ENCODE measurements at regions not wholly inside any gene's neighbourhood (a gene's known extent, or its start where the extent isn't known, plus 50 kb on each side); places are given as distances from the start of the nearest gene placed in this dataset.
"Not testable (repeated sequence)": the region's sequence is repeated elsewhere in the genome, so short reads cannot be mapped to it uniquely, and the experiment has no call there.

DNA sequence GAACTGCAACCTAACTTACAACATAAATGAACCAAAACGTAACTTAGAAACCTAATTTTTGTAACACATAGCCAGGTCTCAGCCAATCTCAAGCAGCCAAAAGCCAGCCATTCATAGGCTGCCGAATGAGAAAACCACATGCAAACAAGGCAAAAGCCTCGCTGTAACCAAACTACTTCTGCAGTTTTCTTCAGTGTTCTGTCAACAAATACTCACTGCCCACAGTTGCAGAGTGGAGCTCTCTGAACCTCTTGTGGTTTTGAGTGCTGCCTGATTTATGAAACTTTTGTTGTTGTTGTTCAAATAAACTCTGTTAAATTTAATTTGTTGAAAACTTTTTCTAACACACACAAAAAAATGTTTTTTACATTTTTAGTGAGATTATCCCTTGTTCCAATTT, 251.2 kb downstream of the PAPSS1 start:
- no peak for DNase-seq (ENCODE audit: low read depth in 2 of 3, low spot score in 1 of 3)

DNA sequence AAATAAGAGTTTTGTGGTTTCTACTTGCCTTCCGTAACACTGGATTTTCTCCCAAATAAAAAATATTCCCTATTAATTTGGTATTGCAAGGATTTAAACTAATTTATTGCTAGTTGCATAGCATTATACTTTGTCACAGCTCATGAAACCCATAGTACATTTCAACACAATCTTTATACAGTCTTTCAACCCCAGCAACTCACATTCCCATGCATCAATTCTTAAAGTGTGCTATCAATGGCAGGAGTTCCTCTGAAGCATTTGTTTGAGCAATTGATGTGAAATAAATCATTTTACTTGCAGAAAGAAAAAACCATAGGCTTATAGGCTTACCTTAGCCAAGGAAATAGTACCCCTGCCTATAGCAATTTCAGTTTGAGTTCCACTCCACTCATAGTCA, 251.9 kb downstream of the PAPSS1 start:
- DNase-seq (ENCODE audit: low read depth in 2 of 3, low spot score in 1 of 3) = no peak

DNA sequence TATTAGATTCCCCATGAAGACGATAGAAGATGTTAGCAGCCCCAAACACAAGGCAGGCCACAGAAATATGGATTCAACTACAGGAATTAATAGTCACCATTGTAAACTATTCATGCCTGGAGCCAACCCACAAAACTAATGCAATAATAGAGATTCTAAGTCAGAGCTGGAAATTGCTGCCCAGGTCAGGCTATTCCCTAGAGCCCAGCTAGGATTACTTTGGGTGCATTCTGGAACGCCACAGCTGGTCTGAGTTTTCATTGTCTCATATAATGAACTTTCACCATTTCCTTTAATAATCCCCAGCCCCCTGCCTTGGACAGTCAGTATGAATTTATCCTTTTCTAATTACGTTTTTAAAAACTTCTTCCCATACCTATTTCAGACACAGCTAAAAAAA, 252.6 kb downstream of the PAPSS1 start:
- no peak for DNase-seq (ENCODE audit: low read depth in 2 of 3, low spot score in 1 of 3)

DNA sequence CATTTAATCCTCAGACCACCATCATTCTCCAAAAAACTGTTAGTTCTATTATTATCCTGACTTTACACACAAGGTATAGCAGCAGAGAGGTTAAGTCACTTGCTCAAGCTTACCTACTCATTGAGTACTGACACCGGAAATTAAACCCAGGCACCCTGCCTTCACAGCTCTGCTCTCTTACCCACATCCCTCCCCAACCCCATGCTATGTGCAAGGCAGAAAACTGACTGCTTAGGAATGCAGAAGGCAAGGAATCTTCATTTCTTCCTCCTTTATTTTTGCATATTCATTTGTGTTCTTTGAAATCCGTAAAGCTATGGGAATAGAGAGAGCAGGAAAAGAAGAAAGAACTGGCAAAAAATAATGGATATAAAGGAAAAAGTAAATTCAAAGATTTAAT, 261.8 kb downstream of the PAPSS1 start:
- DNase-seq (ENCODE audit: low read depth in 2 of 3, low spot score in 1 of 3) = no peak

DNA sequence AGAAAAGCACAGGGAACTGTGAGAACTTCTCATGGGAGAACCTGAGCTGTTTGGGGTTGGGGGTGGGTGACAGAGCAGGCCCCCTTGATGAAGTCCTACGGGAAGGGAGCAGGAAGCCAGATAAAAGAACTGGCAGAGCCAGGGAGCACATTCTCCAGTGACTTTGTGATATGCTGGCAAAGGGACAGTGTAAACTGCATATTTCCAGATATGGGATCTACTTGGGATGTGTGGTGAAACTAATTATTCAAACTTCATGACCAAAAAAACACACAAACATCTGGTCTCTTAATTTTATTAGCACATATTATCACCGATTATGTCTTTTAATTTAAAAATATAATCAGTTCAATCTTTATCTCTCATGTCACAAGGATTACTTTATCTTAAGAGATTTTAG, 266.0 kb downstream of the PAPSS1 start:
- DNase-seq (ENCODE audit: low read depth in 2 of 3, low spot score in 1 of 3) = no peak

DNA sequence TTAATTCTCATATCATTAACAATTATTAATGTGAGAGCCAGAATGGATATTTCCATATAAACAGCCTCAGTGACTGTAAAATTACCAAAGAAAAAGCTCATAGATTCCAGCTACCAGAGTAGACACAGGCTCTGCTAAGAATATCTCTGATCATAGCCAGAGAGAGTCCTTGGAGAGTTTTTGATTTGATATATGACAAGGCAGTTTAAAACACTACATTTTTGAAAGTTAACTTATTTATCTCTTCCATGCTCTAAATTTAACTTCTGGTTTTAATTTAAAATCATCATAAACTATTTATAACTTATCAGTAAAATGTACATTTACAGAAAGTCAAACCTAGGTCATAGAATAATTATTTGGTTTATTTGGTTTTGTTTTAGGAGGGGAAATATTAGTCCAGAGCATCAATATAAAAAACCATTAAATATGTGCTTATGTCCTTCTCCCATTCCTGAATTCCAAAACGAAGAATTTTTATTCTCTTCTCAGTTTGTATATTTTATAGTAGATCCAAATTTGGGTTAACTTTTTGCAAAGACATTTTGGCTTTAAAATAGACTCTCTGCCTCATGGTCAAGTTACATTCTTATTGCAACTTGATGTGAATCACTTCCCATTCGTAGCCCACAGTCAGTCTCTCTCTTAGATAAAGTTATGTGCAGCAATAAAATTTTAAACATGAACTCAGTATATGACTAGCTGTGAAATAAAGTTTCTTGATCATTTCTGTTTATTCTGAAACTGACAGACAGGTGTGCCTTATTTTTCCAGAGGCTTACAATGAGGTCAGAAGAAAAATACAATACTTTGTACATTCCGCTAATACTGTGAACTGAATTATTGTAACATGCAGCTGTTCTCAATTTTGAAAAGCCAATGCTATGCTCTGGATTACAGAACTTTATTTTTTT, 267.1 kb downstream of the PAPSS1 start:
- DNase-seq (ENCODE audit: low read depth in 2 of 3, low spot score in 1 of 3) = no peak

DNA sequence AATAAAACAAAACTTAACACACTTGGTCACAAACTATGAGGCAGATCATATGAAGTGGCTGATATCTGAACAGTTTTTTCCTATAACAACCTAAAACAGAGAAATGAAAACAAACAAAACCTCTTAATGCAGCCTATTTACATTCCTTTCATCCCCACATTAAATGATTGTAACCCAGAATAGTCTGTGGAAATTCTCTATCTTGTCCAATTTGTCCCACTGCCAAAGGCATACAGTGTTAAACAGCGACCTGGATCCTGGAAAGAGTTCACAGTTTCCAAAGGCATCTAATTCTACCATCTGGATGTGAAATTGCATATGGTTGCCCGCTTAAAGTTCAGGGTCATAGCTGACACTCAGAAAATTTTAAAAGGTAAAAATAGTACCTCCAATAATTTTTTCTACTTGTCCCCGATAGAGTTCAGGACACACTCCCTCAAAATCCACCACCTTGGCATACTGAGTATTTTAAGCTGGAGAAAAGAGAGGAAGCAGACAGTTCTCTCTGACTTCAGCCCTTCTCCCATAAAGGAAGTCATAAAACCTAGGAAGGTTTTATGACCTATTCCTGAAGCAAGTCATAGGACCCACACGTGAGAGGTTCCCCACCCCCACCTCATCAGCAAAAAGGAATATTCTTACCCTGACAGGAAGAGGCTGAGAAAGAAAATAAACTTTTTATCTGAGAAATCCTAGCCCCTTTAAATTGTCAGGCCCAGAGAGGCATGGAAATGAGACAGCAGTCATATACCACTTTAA, 270.2 kb downstream of the PAPSS1 start:
- no peak for DNase-seq (ENCODE audit: low read depth in 2 of 3, low spot score in 1 of 3)

DNA sequence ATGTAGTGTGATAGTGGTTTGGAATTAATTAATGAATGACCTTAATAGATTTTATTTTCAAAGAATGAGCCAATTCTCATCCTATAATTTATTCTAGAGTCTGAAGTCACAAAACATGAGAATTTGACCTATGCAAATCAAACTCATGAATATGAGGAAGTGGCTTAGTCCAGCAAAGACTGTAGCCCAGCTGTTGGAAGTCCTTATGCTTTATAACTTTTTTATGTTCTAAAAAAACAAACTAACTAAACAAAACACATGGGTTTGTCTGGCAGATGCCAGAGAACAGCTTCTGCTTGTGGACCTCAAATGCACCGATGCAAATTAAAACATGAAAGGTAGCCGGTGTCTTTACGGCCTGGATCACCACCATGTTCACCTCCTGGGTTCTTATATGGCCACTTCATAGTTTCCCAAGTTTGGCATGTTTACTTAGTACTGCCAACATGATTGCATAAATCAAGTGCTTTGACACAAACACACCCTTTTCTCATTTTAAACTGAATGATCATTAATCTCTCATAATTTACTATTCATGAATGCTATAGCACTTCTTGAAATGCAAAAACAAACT, 277.4 kb downstream of the PAPSS1 start:
- no peak for DNase-seq (ENCODE audit: low read depth in 2 of 3, low spot score in 1 of 3)

DNA sequence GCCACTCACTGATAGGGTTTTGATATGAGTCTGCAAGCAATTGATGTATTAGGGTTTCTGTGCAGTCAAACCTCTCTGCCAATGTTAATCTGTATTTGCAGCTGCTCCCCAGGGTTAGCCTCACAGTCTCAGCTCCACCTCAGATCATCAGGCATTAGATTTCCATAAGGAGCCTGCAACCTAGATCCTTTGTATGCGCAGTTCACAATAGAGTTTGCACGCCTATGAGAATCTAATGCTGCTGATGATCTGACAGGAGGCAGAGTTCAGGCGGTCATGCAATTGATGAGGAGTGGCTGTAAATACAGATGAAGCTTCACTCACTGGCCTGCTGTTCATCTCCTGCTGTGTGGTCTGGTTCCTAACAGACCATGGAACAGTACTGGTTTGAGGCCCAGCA, 280.6 kb downstream of the PAPSS1 start:
- no peak for DNase-seq (ENCODE audit: low read depth in 2 of 3, low spot score in 1 of 3)

DNA sequence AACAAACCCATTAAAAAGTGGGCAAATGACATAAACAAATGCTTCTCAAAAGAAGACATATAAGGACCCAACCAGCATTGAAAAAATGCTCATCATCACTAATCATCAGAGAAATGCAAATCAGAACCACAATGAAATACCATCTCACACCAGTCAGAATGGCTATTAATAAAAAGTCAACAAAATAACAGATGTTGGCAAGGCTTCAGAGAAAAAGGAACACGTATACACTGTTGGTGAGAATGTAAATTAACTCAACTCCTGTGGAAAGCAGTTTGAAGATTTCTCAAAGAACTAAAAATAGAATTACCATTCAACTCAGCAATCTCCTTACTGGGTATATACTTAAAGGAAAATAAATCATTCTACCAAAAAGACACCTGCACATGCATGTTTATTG, 283.6 kb downstream of the PAPSS1 start:
- DNase-seq (ENCODE audit: low read depth in 2 of 3, low spot score in 1 of 3) = not testable (repeated sequence)

DNA sequence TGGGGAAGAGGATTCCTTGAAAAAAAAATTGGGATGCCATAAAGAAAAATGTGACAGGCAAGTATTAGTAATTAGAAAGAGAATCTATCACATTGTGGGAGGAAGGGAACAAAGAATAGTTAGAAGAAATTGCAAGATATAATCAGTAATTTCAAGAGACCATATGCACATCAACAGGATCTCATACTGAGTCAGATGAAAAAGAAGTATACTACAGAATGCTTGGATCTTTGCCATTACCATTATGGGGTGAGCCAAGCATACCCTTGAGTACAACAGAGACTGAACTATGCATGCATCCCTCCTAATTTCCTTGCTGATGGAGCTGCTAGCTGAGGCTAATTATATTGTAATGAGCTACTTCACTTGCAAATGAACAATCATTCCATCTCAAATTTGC, 287.6 kb downstream of the PAPSS1 start:
- DNase-seq (ENCODE audit: low read depth in 2 of 3, low spot score in 1 of 3) = no peak

DNA sequence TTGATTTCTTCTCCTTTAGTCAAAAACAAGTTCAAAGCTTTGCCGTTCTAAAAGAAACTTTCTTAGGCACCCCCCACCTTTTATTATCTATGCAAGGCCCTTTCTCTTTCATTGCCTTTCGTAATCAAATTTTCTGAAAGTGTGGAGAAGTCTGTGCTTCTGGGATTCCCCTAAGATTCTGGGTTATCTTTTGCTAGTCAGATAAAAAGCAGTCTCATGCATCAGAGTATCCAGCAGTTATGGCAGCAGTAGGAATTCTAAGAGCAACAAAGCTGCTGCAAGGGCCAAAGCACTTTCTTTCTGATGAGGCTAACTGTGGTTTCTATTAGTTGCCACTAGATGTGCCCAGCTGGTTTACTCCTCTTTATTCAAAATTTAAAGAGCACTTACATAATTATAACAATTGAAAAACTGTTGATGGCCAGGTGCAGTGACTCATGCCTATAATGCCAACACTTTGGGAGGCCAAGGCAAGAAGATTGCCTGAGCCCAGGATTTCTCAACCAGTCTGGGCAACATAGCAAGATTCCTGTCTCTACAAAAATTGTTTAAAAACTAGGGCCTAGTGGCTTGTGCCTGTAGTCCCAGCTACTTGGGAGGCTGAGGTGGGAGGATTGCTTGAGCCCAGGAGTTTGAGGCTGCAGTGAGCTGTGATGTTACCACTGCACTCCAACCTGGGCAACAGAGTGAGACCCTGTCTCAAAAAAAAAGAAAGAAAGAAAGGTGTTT, 296.2 kb downstream of the PAPSS1 start:
- DNase-seq (ENCODE audit: low read depth in 2 of 3, low spot score in 1 of 3) = no peak

DNA sequence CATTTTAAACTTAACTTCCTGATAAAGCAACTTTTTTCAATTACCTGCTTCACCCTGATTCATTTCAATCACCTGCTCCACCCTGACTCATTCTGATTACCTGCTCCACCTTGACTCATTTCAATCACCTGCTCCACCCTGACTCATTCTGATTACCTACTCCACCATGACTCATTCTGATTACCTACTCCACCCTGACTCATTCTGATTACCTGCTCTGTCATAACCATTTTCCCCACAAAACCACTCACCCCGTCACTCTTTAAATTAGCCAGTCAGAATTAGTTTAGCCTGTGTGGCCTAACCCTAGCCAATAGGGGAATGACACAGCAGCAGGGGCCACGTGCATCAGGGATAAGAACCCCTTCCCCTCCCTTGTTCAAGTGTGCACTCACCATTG, 300.5 kb downstream of the PAPSS1 start:
- peak in 2 of 3 donors; percentile 3 to 5 for DNase-seq (ENCODE audit: low read depth in 2 of 3, low spot score in 1 of 3)

DNA sequence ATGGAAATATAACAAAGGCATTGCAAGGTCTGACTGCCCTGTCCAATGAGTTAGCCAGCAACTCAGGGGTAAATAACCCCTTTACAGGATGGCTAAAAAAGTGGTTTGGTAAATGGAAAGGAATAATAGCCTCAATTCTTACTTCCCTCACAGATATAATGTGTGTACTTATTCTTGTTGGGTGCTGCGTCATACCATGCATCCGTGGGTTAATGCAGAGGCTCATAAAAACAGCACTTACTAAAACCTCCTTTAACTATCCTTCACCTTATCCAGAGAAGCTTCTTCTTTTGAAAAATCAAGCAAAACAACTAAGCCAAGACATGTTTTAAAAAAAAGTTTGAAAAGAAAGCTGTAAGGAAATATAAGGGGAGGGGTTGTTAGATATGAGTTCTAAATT, 301.0 kb downstream of the PAPSS1 start:
- no peak for DNase-seq (ENCODE audit: low read depth in 2 of 3, low spot score in 1 of 3)

DNA sequence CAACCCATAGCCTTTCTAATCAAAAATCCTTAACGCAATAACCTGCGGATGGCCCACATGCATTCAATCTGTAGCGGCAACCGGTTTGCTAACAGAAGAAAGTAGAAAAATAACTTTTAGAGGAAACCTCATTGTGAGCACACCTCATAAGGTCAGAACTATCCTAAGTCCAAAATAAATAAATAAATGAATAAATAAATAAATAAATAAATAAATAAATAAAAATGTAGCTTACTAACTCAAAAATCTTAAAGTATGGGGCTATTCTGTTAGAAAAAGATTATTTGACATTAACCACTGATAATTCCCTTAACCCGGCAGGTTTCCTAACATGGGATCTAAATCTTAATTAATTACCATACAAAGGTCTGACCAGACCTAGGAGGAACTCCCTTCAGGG, 304.5 kb downstream of the PAPSS1 start:
- DNase-seq (ENCODE audit: low read depth in 2 of 3, low spot score in 1 of 3) = not testable (repeated sequence)

DNA sequence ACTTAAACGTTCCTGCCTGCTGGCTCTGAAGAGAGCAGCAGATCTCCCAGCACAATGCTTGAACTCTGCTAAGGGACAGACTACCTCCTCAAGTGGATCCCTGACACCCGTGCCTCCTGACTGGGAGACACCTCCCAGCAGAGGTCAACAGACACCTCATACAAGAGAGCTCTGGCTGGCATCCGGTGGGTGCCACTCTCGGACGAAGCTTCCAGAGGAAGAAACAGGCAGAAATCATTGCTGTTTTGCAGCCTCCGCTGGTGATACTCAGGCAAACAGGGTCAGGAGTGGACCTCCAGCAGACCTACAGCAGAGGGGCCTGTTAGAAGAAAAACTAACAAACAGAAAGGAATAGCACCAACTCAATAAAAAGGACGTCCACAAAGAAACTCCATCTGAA, 310.2 kb downstream of the PAPSS1 start:
- not testable (repeated sequence) for DNase-seq (ENCODE audit: low read depth in 2 of 3, low spot score in 1 of 3)

DNA sequence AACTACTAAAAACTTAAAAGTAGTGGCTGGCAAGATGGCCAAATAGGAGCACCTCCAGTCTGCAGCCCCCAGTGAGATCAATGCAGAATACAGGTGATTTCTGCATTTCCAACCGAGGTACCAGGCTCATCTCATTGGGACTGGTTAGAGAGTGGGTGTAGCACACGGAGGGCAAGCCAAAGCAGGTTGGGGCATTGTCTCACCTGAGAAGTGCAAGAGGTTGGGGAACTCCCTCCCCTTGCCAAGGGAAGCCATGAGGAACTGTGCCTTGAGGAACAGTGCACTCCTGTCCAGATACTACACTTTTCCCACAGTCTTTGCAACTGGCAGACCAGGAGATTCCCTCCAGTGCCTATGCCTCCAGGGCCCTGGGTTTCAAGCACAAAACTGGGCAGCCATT, 311.1 kb downstream of the PAPSS1 start:
- DNase-seq (ENCODE audit: low read depth in 2 of 3, low spot score in 1 of 3) = no peak

DNA sequence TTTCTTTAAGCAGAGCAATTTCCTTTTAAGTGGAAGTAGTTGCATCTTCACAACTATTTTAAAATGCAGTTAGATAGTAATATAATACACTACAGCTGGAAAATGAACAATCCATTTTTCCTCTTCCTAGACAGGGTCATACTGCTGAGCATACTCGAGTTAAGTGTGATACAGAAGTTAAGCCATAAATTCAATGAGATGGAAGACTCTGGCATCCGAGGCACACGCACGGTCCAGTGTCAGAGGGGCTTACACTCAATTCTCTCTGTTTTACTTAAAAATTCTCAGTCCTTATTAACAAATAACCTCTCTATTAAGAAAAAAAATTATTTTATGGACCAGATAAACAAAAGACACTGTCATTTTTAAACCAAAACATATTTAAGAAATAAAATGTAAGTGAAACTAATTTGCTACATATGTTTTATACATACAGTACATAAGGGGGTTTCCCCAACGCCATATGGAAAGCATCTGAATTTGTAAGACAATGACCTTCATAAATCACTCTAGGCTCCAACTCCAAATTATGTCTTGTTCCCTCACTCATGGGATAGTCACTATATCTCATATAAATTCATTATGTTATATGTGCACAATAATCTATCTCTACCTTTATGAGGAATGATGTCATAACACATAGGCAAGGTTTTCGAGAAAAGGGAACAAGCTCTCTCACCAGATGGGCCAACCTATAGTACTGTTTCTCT, 315.3 kb downstream of the PAPSS1 start:
- no peak for DNase-seq (ENCODE audit: low read depth in 2 of 3, low spot score in 1 of 3)

DNA sequence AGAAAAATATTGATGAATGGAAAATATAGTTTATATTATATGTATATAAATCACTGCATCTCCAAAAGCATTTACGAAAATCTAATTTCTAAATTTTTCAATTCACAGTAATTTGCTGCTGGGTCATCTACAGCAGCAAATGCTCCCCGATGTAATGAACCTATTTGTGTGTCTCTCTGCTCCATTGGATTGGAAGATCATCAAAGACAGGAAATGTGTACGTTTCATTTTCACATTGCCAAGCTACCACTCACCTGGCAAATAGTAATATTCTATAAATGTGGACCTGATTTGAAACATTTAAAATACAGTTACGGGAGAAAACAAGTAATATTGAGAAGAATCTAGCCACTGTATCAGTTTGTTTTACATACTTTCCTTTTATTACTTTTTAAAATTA, 317.7 kb downstream of the PAPSS1 start:
- no peak for DNase-seq (ENCODE audit: low read depth in 2 of 3, low spot score in 1 of 3)

DNA sequence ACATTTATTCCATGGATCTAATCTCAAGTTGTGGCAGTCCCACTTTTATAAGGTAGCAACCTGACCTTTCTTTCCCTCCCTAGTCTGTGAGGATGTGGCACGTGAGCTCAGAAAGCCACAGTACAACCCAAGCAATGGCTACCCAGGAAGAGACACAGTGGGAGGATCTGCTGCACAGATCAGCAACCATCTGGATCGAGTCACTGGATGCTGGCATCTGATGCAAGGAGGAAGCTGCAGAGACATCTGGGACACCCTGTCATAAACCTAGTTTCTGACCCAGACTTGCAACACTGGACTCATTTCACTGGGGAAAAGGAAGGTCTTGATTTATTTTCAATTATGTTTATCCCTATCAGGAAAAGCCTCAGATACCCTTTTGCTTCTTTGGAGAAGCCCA, 327.1 kb downstream of the PAPSS1 start:
- DNase-seq (ENCODE audit: low read depth in 2 of 3, low spot score in 1 of 3) = no peak

DNA sequence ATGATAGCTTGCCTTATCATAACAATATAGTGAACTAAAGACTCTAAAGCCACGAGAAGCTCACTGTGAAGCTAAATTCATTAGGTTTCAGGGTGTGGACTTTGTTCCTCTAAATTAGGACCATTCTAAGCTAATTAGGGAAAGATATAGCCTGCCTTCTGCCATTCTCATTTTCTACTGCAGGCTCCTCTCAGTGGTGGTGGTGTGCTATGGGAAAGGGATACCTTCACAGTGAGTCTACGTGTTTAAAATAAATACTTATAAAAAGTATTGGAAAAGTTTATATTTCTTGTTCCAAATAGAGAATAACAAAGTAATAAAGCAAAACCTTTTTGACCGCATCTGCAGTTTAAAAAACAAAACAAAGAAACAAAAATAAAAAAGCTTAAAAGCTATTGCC, 327.7 kb downstream of the PAPSS1 start:
- DNase-seq (ENCODE audit: low read depth in 2 of 3, low spot score in 1 of 3) = no peak
